Stimulated activated naive CD8-positive, alpha-beta T cell treated with anti-CD3 and anti-CD28 coated beads, Interleukin-15, Interleukin-2, amounts not matched to agents 100 ng/mL and 50 ng/mL, for 24 hours (primary cell): ENCODE measurements at regions not wholly inside any gene's neighbourhood (a gene's known extent, or its start where the extent isn't known, plus 50 kb on each side); places are given as distances from the start of the nearest gene placed in this dataset.
"Not testable (repeated sequence)": the region's sequence is repeated elsewhere in the genome, so short reads cannot be mapped to it uniquely, and the experiment has no call there.

Experiments
- H3K27ac Mint-ChIP-seq: one replicate; pipeline ENCODE4 v1.8.0; 2021; ENCODE audit warnings: mild to moderate bottlenecking, mixed read lengths
- H3K27me3 Mint-ChIP-seq: one replicate; pipeline ENCODE4 v1.8.0; 2021; ENCODE audit warnings: mixed read lengths
- H3K36me3 Mint-ChIP-seq: one replicate; pipeline ENCODE4 v1.8.0; 2021; ENCODE audit warnings: low read depth, mixed read lengths
- H3K4me1 Mint-ChIP-seq: one replicate; pipeline ENCODE4 v1.8.0; 2021; ENCODE audit warnings: low read depth, mixed read lengths
- H3K4me3 Mint-ChIP-seq: one replicate; pipeline ENCODE4 v1.8.0; 2021; ENCODE audit warnings: mild to moderate bottlenecking, mixed read lengths
- H3K9me3 Mint-ChIP-seq: one replicate; pipeline ENCODE4 v1.8.0; 2021; ENCODE audit warnings: mixed read lengths

- no peak overlapping the region for H3K4me3 Mint-ChIP-seq
- no peaks in the 10 kb centered on the region for H3K36me3 Mint-ChIP-seq
- no peak overlapping the region for H3K27ac Mint-ChIP-seq
- peaks cover 12% of the 10 kb centered on the region for H3K9me3 Mint-ChIP-seq
- no peaks in the 10 kb centered on the region for H3K27me3 Mint-ChIP-seq
- no peaks in the 10 kb centered on the region for H3K4me1 Mint-ChIP-seq
Measured at GRCh38 chr1:69109277-69109676, 458.4 kb upstream of the LRRC7 start.

GRCh38 chr1:69110851-69111250, 456.9 kb upstream of the LRRC7 start:
- H3K27ac Mint-ChIP-seq, result no peak overlapping the region
- H3K4me1 Mint-ChIP-seq, result no peaks in the 10 kb centered on the region
- H3K27me3 Mint-ChIP-seq, result no peaks in the 10 kb centered on the region
- H3K4me3 Mint-ChIP-seq, result no peak overlapping the region
- H3K9me3 Mint-ChIP-seq, result peaks cover 12% of the 10 kb centered on the region
- H3K36me3 Mint-ChIP-seq, result no peaks in the 10 kb centered on the region

- H3K27me3 Mint-ChIP-seq, H3K27ac Mint-ChIP-seq, H3K4me3 Mint-ChIP-seq, H3K4me1 Mint-ChIP-seq, H3K36me3 Mint-ChIP-seq: not testable (repeated sequence)
- peaks cover 11% of the 10 kb centered on the region for H3K9me3 Mint-ChIP-seq
Measured at GRCh38 chr1:69120126-69120741, 447.5 kb upstream of the LRRC7 start.

GRCh38 chr1:69120817-69121216, 446.9 kb upstream of the LRRC7 start:
- Mint-ChIP-seq H3K27ac (no peak overlapping the region), H3K27me3 (no peaks in the 10 kb centered on the region), H3K9me3 (peaks cover 11% of the 10 kb centered on the region), H3K4me1 (no peaks in the 10 kb centered on the region), H3K4me3 (no peak overlapping the region), H3K36me3 (no peaks in the 10 kb centered on the region)

GRCh38 chr1:69121723-69122122, 446.0 kb upstream of the LRRC7 start:
- no peaks in the 10 kb centered on the region for H3K27me3 Mint-ChIP-seq
- H3K9me3 Mint-ChIP-seq, result peaks cover 11% of the 10 kb centered on the region
- no peak overlapping the region for H3K4me3 Mint-ChIP-seq
- no peaks in the 10 kb centered on the region for H3K36me3 Mint-ChIP-seq
- H3K27ac Mint-ChIP-seq, result no peak overlapping the region
- no peaks in the 10 kb centered on the region for H3K4me1 Mint-ChIP-seq

GRCh38 chr1:69122373-69122772, 445.3 kb upstream of the LRRC7 start:
- no peaks in the 10 kb centered on the region for H3K27me3 Mint-ChIP-seq
- H3K36me3 Mint-ChIP-seq, result no peaks in the 10 kb centered on the region
- H3K4me3 Mint-ChIP-seq, result no peak overlapping the region
- H3K9me3 Mint-ChIP-seq, result peaks cover 11% of the 10 kb centered on the region
- no peak overlapping the region for H3K27ac Mint-ChIP-seq
- H3K4me1 Mint-ChIP-seq, result no peaks in the 10 kb centered on the region

GRCh38 chr1:69123486-69123885, 444.2 kb upstream of the LRRC7 start:
- Mint-ChIP-seq H3K27ac (no peak overlapping the region), H3K4me1 (no peaks in the 10 kb centered on the region), H3K36me3 (no peaks in the 10 kb centered on the region), H3K27me3 (no peaks in the 10 kb centered on the region), H3K9me3 (peaks cover 9% of the 10 kb centered on the region), H3K4me3 (no peak overlapping the region)

- no peaks in the 10 kb centered on the region for H3K36me3 Mint-ChIP-seq
- H3K4me1 Mint-ChIP-seq, result no peaks in the 10 kb centered on the region
- H3K27ac Mint-ChIP-seq, result no peak overlapping the region
- H3K9me3 Mint-ChIP-seq, result no peaks in the 10 kb centered on the region
- H3K4me3 Mint-ChIP-seq, result no peak overlapping the region
- no peaks in the 10 kb centered on the region for H3K27me3 Mint-ChIP-seq
Measured at GRCh38 chr1:69126796-69127195, 440.9 kb upstream of the LRRC7 start.

- no peak overlapping the region for H3K27ac Mint-ChIP-seq
- no peak overlapping the region for H3K4me3 Mint-ChIP-seq
- no peaks in the 10 kb centered on the region for H3K36me3 Mint-ChIP-seq
- H3K27me3 Mint-ChIP-seq, result no peaks in the 10 kb centered on the region
- H3K9me3 Mint-ChIP-seq, result peaks cover 4% of the 10 kb centered on the region
- H3K4me1 Mint-ChIP-seq, result no peaks in the 10 kb centered on the region
Measured at GRCh38 chr1:69128204-69128603, 439.5 kb upstream of the LRRC7 start.

GRCh38 chr1:69129538-69129937, 438.2 kb upstream of the LRRC7 start:
- Mint-ChIP-seq H3K36me3 (no peaks in the 10 kb centered on the region), H3K27ac (no peak overlapping the region), H3K9me3 (peaks cover 4% of the 10 kb centered on the region), H3K4me1 (no peaks in the 10 kb centered on the region), H3K27me3 (no peaks in the 10 kb centered on the region), H3K4me3 (no peak overlapping the region)

- Mint-ChIP-seq H3K4me3 (no peak overlapping the region), H3K36me3 (no peaks in the 10 kb centered on the region), H3K4me1 (no peaks in the 10 kb centered on the region), H3K9me3 (peaks cover 16% of the 10 kb centered on the region), H3K27me3 (no peaks in the 10 kb centered on the region), H3K27ac (no peak overlapping the region)
Measured at GRCh38 chr1:69138172-69138571, 429.6 kb upstream of the LRRC7 start.

- Mint-ChIP-seq H3K4me1 (no peaks in the 10 kb centered on the region), H3K9me3 (peaks cover 16% of the 10 kb centered on the region), H3K27ac (no peak overlapping the region), H3K4me3 (no peak overlapping the region), H3K27me3 (no peaks in the 10 kb centered on the region), H3K36me3 (no peaks in the 10 kb centered on the region)
Measured at GRCh38 chr1:69139007-69139406, 428.7 kb upstream of the LRRC7 start.

- Mint-ChIP-seq H3K27me3 (no peaks in the 10 kb centered on the region), H3K4me1 (no peaks in the 10 kb centered on the region), H3K4me3 (no peak overlapping the region), H3K36me3 (no peaks in the 10 kb centered on the region), H3K9me3 (peaks cover 3% of the 10 kb centered on the region), H3K27ac (no peak overlapping the region)
Measured at GRCh38 chr1:69146303-69146702, 421.4 kb upstream of the LRRC7 start.

GRCh38 chr1:69148731-69149130, 419.0 kb upstream of the LRRC7 start:
- H3K4me3 Mint-ChIP-seq, result no peak overlapping the region
- H3K27me3 Mint-ChIP-seq, result no peaks in the 10 kb centered on the region
- no peaks in the 10 kb centered on the region for H3K36me3 Mint-ChIP-seq
- peaks cover 16% of the 10 kb centered on the region for H3K9me3 Mint-ChIP-seq
- H3K4me1 Mint-ChIP-seq, result no peaks in the 10 kb centered on the region
- no peak overlapping the region for H3K27ac Mint-ChIP-seq

- no peaks in the 10 kb centered on the region for H3K4me1 Mint-ChIP-seq
- no peak overlapping the region for H3K27ac Mint-ChIP-seq
- H3K9me3 Mint-ChIP-seq, result peaks cover 14% of the 10 kb centered on the region
- H3K36me3 Mint-ChIP-seq, result no peaks in the 10 kb centered on the region
- no peak overlapping the region for H3K4me3 Mint-ChIP-seq
- no peaks in the 10 kb centered on the region for H3K27me3 Mint-ChIP-seq
Measured at GRCh38 chr1:69157046-69157756, 410.5 kb upstream of the LRRC7 start.

- Mint-ChIP-seq H3K36me3 (no peaks in the 10 kb centered on the region), H3K4me1 (no peaks in the 10 kb centered on the region), H3K4me3 (no peak overlapping the region), H3K9me3 (peaks cover 9% of the 10 kb centered on the region), H3K27ac (no peak overlapping the region), H3K27me3 (no peaks in the 10 kb centered on the region)
Measured at GRCh38 chr1:69163241-69163640, 404.5 kb upstream of the LRRC7 start.
